Epithelial cell of esophagus (primary cell): ENCODE measurements at regions not wholly inside any gene's neighbourhood (a gene's known extent, or its start where the extent isn't known, plus 50 kb on each side); places are given as distances from the start of the nearest gene placed in this dataset.

ENCODE experiments used
- DNase-seq: peaks from one replicate; pipeline ENCODE4 v3.0.0; 2010; ENCODE audit warnings: low read depth
- H3K4me3 ChIP-seq: 2 replicates; pipeline ENCODE4 v1.5.1; 2011; ENCODE audit warnings: mild to moderate bottlenecking, low read length, control low read depth
- CTCF ChIP-seq: IDR thresholded peaks from 2 replicates; pipeline ENCODE4 v1.5.1; 2011; ENCODE audit warnings: low read depth, mild to moderate bottlenecking, low read length, control low read depth, inconsistent platforms; ENCODE audit not compliant: insufficient read depth; ENCODE audit errors: missing control alignments

- DNase-seq = peak; percentile 80
- TF ChIP-seq CTCF = no peak
- H3K4me3 ChIP-seq = no peak overlapping the region
Observed at GRCh38 chr7:121797657-121798452, 75.1 kb upstream of the PTPRZ1 start.

GRCh38 chr7:121796936-121797656 is 75.9 kb upstream of the PTPRZ1 start:
- peak; percentile 4 for DNase-seq
- no peak for TF ChIP-seq CTCF
- H3K4me3 ChIP-seq = no peak overlapping the region

- no peak for TF ChIP-seq CTCF
- H3K4me3 ChIP-seq = no peak overlapping the region
- no peak for DNase-seq
Observed at GRCh38 chr7:121796381-121796780, 76.6 kb upstream of the PTPRZ1 start.

GRCh38 chr7:121795736-121796135 is 77.2 kb upstream of the PTPRZ1 start:
- TF ChIP-seq CTCF = no peak
- peak; percentile 97 for DNase-seq
- no peak overlapping the region for H3K4me3 ChIP-seq

- DNase-seq = peak; percentile 41
- H3K4me3 ChIP-seq = no peak overlapping the region
- TF ChIP-seq CTCF = no peak
Observed at GRCh38 chr7:121793716-121794115, 79.2 kb upstream of the PTPRZ1 start.

GRCh38 chr7:121777672-121778071 is 95.3 kb upstream of the PTPRZ1 start:
- H3K4me3 ChIP-seq = no peak overlapping the region
- no peak for TF ChIP-seq CTCF
- no peak for DNase-seq
